ENCODE measurements at regions not wholly inside any gene's neighbourhood (a gene's known extent, or its start where the extent isn't known, plus 50 kb on each side); places are given as distances from the start of the nearest gene placed in this dataset.

GRCh38 chr15:61768131-61768530 lies 292.1 kb downstream of the VPS13C start:
- TF ChIP-seq POLR2A (IDR thresholded peaks at IDR 0.05), result no peak
- no peak for TF ChIP-seq POLR2AphosphoS5 (IDR thresholded peaks at IDR 0.05)
